Fibroblast of pulmonary artery (primary cell): ENCODE measurements at regions not wholly inside any gene's neighbourhood (a gene's known extent, or its start where the extent isn't known, plus 50 kb on each side); places are given as distances from the start of the nearest gene placed in this dataset.
"Not testable (repeated sequence)": the region's sequence is repeated elsewhere in the genome, so short reads cannot be mapped to it uniquely, and the experiment has no call there.

Experiments
- DNase-seq: peaks from one replicate; pipeline ENCODE4 v3.0.0-alpha.2; 2010; ENCODE audit warnings: low read depth
- H3K4me3 ChIP-seq: replicated peaks from 2 replicates; pipeline ENCODE4 v1.5.1; 2011; ENCODE audit warnings: low read depth, mild to moderate bottlenecking, control low read depth, low read length, moderate library complexity
- TF ChIP-seq, protein P1 (sequence below): IDR thresholded peaks from 2 replicates; pipeline ENCODE4 v1.5.1; 2011; ENCODE audit warnings: mild to moderate bottlenecking, control low read depth, low read length, inconsistent platforms; ENCODE audit errors: missing control alignments

DNA sequence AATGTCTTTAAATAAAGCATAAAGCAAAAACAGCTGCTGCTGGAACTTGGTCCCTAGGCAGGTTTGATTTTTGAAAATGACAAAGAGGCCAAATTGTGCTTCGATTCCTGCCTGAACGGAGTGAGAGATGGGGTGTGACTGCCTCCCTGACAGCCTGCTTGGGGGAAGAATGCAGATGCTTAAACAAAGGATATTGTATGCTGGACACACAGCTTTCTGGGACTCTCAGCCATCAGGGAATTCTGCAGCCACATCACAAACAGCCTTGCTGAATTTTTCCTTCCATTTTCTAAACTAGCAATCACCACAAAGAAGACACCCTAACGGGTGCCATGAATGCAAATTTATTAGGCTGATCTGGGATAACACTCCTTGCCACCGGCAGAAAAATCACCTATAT is 83.9 kb upstream of the CPEB2 start:
- TF ChIP-seq, protein P1, sequence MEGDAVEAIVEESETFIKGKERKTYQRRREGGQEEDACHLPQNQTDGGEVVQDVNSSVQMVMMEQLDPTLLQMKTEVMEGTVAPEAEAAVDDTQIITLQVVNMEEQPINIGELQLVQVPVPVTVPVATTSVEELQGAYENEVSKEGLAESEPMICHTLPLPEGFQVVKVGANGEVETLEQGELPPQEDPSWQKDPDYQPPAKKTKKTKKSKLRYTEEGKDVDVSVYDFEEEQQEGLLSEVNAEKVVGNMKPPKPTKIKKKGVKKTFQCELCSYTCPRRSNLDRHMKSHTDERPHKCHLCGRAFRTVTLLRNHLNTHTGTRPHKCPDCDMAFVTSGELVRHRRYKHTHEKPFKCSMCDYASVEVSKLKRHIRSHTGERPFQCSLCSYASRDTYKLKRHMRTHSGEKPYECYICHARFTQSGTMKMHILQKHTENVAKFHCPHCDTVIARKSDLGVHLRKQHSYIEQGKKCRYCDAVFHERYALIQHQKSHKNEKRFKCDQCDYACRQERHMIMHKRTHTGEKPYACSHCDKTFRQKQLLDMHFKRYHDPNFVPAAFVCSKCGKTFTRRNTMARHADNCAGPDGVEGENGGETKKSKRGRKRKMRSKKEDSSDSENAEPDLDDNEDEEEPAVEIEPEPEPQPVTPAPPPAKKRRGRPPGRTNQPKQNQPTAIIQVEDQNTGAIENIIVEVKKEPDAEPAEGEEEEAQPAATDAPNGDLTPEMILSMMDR: no peak
- no peak overlapping the region for H3K4me3 ChIP-seq
- DNase-seq: no peak

DNA sequence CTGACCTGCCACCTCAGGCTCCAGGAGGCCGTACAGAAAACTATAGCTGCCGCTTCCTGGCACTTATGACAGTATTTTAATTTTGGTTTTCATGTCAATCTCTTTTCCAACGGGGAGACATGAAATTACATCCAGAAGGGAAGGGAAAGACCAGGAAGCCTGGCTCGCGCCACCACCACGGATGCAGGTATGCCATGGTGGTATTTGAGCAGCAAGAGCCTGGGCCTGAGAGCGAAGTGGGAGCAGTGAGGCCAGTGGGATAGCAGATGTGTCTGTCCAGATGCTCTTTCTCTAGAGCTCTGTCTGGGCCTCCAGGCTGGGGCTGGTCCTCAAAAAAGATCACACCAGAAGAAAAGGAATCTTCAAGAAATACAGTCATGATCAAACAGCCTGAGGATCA is 82.5 kb upstream of the CPEB2 start:
- H3K4me3 ChIP-seq: no peak overlapping the region
- DNase-seq: no peak
- TF ChIP-seq, protein P1: no peak

DNA sequence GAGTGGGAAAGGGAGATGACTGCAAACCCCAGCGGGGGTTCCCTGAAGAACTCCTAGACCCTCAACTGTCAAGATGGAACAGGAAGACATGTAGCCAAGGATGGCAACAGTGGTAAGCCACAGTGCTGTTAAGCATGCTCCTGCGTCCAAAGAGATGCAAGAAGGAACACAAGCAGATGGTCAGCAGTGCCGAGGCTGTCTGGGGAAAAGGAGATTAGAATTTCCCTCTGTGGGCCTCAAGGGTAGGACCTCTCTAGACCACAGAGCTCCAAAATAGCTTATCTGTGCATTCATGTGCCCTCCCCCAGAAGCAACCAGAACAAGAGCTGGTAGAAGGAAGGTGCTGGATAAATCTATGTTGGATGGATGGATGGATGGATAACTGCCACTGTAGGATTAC is 82.0 kb upstream of the CPEB2 start:
- DNase-seq: no peak
- no peak overlapping the region for H3K4me3 ChIP-seq
- TF ChIP-seq, protein P1: no peak

DNA sequence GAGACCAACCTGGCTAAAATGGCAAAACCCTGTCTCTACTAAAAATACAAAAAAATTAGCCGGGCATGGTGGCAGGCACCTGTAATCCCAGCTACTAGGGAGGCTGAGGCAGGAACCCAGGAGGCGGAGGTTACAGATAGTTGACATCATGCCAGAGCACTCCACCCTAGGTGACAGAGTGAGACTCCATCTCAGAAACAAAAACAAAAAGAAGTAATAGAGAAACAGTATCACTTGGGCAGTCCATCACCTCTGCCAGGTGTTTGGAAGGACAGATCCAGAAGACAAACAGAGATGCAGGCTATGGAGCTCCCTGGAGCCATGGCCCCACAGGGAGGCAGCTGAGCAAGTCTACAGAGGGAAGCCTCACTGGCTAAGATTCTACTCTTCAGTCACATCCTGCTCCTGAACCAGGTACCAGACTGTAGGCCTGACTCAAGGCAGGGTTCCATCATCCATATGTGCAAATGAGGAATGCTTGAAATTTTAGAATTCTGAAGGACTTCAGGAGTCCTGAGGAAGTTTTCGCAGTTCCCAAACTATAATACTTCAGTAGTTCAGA is 81.4 kb upstream of the CPEB2 start:
- H3K4me3 ChIP-seq: no peak overlapping the region
- DNase-seq: no peak
- TF ChIP-seq, protein P1: no peak

DNA sequence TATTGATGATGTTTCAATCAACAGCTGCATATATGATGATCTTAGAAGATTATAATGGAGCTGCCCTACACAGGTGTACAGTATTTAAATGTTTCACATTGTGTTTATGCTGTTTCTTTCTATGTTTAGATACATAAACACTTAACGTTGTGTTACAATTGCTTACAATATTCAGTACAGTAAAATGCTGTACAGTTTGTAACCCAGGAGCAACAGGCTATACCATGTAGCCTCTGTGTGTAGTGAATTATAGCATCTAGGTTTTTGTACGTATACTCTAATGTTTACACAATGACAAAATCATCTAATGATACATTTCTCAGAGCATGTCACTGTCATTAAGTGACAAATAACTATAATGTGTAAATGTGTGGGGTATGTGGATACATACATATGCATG is 80.5 kb upstream of the CPEB2 start:
- H3K4me3 ChIP-seq, DNase-seq: not testable (repeated sequence)

DNA sequence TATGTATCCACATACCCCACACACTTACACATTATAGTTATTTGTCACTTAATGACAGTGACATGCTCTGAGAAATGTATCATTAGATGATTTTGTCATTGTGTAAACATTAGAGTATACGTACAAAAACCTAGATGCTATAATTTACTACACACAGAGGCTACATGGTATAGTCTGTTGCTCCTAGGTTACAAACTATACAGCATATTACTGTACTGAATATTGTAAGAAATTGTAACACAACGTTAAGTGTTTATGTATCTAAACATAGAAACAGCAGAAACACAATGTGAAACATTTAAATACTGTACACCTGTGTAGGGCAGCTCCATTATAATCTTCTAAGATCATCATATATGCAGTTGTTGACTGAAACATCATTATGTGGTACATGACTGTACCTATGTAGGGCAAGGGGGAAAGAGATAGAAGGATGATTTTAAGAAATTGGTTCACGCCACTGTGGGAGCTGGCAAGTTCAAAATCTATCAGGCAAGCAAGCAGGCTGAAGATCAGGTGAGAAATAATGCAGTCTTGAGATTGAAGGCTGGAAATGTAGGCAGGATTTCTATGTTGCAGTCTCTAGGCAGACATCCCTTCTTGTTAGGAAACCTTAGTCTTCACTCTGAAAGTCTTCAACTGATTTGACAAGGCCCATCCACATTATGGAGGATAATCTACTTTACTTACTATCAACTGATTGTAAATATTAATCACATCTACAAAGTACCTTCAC is 78.0 kb upstream of the CPEB2 start:
- H3K4me3 ChIP-seq: no peak overlapping the region
- TF ChIP-seq, protein P1: no peak
- DNase-seq: no peak

DNA sequence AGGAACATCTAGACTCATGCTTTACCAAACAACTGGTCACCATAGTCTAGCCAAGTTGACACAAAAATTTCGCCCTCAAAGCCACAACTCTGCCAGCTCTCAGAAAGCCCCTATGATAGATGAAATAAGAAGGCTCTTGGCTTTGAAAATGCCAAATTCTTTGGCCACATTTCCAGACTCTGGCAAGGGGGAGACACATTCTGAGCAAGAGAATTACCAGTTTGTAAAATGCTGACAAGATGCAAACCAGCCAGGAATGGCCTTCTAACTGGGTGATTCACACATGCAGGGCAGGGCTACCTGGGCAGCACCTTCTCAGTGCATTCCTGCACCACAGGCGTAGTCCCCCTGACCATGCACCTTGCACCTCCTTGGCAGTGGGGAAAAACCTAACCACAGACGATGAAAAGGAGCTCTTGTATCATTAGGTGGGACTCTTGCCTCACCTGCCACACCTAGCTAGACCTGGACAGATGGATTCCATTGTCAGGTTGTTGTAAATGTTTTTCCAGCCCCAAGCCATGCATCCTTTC is 77.4 kb upstream of the CPEB2 start:
- DNase-seq: no peak
- TF ChIP-seq, protein P1: no peak
- no peak overlapping the region for H3K4me3 ChIP-seq
